Mammary epithelial cell (primary cell): ENCODE measurements at regions not wholly inside any gene's neighbourhood (a gene's known extent, or its start where the extent isn't known, plus 50 kb on each side); places are given as distances from the start of the nearest gene placed in this dataset.

Source experiments
- CTCF ChIP-seq, 2 donors: IDR thresholded peaks in 1 of 2; conservative IDR thresholded peaks in 1 of 2; 2 replicates each; pipeline ENCODE4 v1.5.1; 2011 to 2012; ENCODE audit warnings: inconsistent platforms in 2 of 2, low read length in 2 of 2, mild to moderate bottlenecking in 2 of 2, control low read depth in 1 of 2, low read depth in 1 of 2; ENCODE audit not compliant: insufficient read depth in 1 of 2; ENCODE audit errors: extremely low read depth in 1 of 2
- EZH2 ChIP-seq: IDR thresholded peaks from 2 replicates; pipeline ENCODE4 v1.6.1; 2012; ENCODE audit warnings: low read length, inconsistent platforms, borderline replicate concordance

- no peak for TF ChIP-seq CTCF (conservative IDR thresholded peaks at IDR 0.05 in 1 of 2, IDR thresholded peaks at IDR 0.05 in 1 of 2; ENCODE audit: extremely low read depth in 1 of 2, insufficient read depth in 1 of 2, low read depth in 1 of 2, low read length in 2 of 2)
- no peak for TF ChIP-seq EZH2
These were observed 400.0 kb upstream of the ADAMTS16 start for GRCh38 chr5:4740156-4740555.
